C4-2B (cell line): ENCODE measurements at regions not wholly inside any gene's neighbourhood (a gene's known extent, or its start where the extent isn't known, plus 50 kb on each side); places are given as distances from the start of the nearest gene placed in this dataset.

Experiments used
- H3K27ac ChIP-seq: fragments of 450-650 bp; 2 replicates; pipeline ENCODE4 v1.5.1; 2017
- ZFX ChIP-seq: fragments of 450-650 bp; IDR thresholded peaks from 2 replicates; pipeline ENCODE4 v1.6.1; 2017
- TF ChIP-seq, protein P1 (sequence below): fragments of 450-650 bp; conservative IDR thresholded peaks from 2 replicates; pipeline ENCODE4 v1.5.1; 2017; ENCODE audit warnings: mild to moderate bottlenecking

DNA sequence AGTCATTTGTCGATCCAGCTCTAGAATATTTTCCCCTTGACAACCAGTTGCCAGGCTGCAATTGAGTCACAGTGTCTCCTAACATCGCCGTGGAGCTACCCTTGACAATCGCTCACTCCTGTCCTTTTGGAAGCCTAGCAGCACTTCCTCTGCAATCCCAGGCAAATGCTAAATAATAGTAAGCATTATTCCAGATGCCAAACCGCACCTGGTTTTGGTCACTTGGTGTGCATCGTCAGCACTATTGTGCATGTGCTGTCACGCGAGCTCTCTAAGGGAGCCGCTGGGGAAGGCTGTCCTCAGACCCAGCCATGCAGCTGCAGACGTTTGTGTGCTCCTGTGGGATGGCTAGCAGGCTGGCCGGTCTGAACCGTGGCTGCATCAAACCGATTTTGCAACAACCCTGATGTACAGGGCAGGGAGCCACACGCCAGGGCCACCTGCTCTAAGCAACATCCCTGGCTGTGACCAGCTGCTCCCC, 549.5 kb upstream of the ID2 start:
- H3K27ac ChIP-seq, result no peak overlapping the region
- no peak for TF ChIP-seq ZFX
- TF ChIP-seq, protein P1, sequence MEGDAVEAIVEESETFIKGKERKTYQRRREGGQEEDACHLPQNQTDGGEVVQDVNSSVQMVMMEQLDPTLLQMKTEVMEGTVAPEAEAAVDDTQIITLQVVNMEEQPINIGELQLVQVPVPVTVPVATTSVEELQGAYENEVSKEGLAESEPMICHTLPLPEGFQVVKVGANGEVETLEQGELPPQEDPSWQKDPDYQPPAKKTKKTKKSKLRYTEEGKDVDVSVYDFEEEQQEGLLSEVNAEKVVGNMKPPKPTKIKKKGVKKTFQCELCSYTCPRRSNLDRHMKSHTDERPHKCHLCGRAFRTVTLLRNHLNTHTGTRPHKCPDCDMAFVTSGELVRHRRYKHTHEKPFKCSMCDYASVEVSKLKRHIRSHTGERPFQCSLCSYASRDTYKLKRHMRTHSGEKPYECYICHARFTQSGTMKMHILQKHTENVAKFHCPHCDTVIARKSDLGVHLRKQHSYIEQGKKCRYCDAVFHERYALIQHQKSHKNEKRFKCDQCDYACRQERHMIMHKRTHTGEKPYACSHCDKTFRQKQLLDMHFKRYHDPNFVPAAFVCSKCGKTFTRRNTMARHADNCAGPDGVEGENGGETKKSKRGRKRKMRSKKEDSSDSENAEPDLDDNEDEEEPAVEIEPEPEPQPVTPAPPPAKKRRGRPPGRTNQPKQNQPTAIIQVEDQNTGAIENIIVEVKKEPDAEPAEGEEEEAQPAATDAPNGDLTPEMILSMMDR, result no peak

DNA sequence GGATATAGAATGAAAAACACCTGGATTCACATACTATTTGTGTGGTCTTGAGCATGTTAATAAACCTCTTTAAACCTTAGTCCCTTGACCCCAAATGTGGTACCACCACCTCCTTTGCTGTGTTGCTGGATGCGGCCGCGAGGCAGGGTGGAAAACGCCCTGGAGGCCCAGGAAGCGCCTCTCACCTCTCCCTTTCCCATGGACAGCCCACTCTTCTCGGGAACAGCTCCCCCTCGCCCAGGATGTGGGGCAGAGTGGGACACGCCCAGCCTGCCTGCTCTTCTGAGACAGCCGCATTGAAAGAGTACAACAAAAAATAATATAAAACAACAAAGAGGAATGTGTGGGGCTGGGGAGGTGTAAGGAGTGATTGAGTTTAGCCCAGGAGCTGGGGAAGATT, 549.0 kb upstream of the ID2 start:
- H3K27ac ChIP-seq, result no peak overlapping the region
- TF ChIP-seq, protein P1, result no peak

DNA sequence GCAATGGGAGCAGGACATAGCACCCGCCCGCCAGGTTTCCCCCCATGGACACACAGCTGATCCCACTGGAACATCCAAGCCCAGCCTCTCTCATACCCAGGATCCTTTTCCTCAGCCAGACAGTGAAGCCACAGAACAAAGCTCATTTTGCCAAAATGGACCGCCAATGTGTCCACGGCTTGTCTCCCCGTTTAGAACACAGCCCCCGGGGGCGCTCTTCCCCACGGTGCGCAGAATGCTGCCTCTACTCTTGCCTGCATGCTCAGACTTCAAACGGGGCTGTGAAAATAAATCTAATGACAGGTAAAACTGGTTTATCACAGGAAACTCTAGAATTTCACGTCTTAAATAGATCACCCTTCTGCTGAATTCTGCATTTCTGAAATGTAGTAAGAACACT, 548.5 kb upstream of the ID2 start:
- TF ChIP-seq, protein P1, result no peak
- TF ChIP-seq ZFX, result no peak
- H3K27ac ChIP-seq, result no peak overlapping the region

DNA sequence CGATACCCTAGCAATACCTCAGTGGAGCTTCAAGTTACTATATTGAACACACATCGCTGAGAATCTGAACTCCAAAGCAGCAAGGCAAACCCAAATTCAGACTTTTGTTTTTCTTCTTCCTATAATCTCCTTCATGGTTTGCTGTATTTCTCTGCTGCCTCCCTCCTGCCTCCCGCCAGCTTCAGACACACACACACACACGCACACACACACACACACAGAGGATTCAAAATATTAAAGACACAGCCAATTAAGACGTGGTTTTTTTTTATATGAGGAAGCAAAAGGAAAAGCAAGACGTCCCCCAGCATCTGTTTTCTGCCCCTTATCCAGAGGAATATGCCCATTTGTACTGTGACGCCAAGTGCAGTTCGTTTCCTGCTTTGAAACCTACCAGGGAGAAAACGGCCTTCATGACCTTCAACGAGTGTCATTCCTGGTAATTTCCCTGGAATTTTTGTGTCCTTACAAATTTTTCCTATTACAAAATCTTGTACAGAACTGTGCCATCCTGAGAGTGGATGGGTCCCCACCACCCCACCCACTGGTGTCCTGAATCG, 547.9 kb upstream of the ID2 start:
- peak overlapping the region; percentile 66 for H3K27ac ChIP-seq
- no peak for TF ChIP-seq ZFX
- TF ChIP-seq, protein P1, result no peak

DNA sequence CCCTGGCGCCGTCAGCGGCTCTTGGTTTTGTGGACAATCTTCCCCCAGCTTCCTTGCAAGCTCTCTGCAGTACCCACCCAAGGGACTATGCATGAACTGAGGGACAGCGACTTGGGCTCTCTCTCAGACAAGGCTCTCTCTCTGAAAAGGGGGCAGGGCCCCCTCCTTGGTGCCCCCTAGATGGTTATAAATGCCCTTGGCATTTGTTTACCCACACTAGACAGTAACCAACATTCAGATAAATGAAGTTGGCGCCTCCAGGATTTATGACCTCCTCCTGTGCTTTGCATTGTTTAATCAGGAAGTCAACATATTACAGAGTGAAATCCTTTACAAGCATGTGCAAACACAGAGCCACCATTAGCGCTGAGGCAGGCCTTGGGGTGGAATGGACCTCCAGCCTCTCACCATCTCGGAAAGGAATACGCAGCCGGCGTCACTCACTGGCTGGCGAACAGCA, 547.4 kb upstream of the ID2 start:
- no peak for TF ChIP-seq ZFX
- TF ChIP-seq, protein P1, result no peak
- peak overlapping the region; percentile 66 for H3K27ac ChIP-seq

DNA sequence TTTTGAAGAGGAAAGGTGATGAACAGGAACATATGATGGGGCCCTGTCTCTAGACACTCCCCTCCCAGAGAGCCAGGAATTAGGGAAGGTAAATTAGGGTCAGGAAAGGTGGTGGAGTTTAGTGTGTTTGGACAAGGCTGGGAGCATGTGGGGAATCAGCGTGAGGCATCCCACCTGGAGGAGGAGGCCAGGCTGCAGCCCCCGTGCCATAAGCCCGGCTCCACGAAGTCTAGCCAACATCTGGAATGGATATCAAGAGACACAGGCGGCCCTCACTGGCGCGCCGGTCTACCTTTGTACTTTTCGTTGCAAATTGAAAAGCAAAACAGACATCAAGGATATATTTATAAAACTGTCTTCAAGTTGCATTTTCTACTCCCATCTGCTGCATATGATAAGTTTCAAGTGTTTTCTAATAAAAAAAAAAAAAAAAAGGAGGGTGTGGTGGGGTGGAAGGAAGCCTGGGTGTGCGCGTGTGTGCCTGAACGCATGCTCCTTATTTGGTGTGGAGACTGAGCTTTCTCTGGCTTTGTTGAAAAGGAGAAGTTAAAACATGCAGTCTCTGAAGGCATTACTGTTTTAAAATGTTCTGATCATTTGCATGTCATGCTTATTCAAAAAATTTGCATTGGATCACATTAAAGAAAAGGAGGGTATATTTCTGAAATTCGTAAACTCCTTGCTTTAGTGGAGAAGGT, 546.7 kb upstream of the ID2 start:
- no peak for TF ChIP-seq ZFX
- TF ChIP-seq, protein P1, result no peak
- peak overlapping the region; percentile 66 for H3K27ac ChIP-seq

DNA sequence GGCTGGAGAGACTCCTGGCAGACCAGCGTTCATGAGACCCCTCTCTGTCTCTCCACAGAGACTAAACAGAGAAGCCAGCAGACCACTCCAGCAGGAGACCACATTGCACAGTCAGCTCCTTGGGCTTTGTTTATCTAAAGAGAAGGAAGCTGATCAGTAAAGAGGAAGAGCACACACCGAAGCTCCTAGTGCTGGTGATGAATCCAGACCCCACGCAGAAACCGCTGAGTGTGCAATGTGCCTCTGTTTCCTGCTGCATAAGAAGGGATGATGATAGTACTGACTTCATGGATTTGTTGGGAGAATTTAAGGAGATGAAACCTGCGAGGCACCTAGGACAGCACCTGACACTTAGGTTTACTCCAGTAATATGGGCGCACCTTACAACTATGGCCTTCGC, 544.1 kb upstream of the ID2 start:
- H3K27ac ChIP-seq, result no peak overlapping the region
- TF ChIP-seq ZFX, result no peak
- TF ChIP-seq, protein P1, result no peak
